ENCODE measurements at regions not wholly inside any gene's neighbourhood (a gene's known extent, or its start where the extent isn't known, plus 50 kb on each side); places are given as distances from the start of the nearest gene placed in this dataset.

- Histone ChIP-seq H3K9me3 (ENCODE audit: control insufficient read depth in 1 of 2, insufficient read depth in 1 of 2, low read length in 2 of 2) (peaks cover 0 to 8% of the 10 kb centered on the region in 2 experiments), H3K4me1 (ENCODE audit: insufficient read depth, low read length) (no peaks in the 10 kb centered on the region), H3K36me3 (ENCODE audit: insufficient read depth, low read length) (no peaks in the 10 kb centered on the region), H3K4me3 (ENCODE audit: low read length) (no peak overlapping the region), H3K27me3 (ENCODE audit: control insufficient read depth in 1 of 2, insufficient read depth in 2 of 2, low read length in 2 of 2) (no peaks in the 10 kb centered on the region), H3K27ac (ENCODE audit: low read depth in 1 of 2, low read length in 2 of 2) (no peak overlapping the region)
- DNase-seq (no peak), ATAC-seq (ENCODE audit: poor library complexity) (no peak)
- Mint-ChIP-seq H3K27ac (no peak overlapping the region), H3K27me3 (no peaks in the 10 kb centered on the region), H3K36me3 (ENCODE audit: low read depth) (no peaks in the 10 kb centered on the region), H3K4me3 (no peak overlapping the region), H3K4me1 (ENCODE audit: low read depth) (no peaks in the 10 kb centered on the region), H3K9me3 (no peaks in the 10 kb centered on the region)
- ChIA-PET CTCF (no interaction called here), POLR2A (no interaction called here)
- TF ChIP-seq CTCF (IDR thresholded peaks at IDR 0.05): no peak
- intact Hi-C loops (cut with DNase I, micrococcal nuclease): no loop called here
Observed at GRCh38 chr14:86902176-86902950, 1090.6 kb downstream of the GALC start.

GRCh38 chr14:86897704-86898513 is 1095.1 kb downstream of the GALC start:
- no peak overlapping the region for H3K4me3 ChIP-seq (ENCODE audit: low read length)
- no peaks in the 10 kb centered on the region for H3K27me3 ChIP-seq (ENCODE audit: control insufficient read depth in 1 of 2, insufficient read depth in 2 of 2, low read length in 2 of 2)
- Mint-ChIP-seq H3K27me3 (no peaks in the 10 kb centered on the region), H3K4me3 (no peak overlapping the region), H3K9me3 (no peaks in the 10 kb centered on the region), H3K4me1 (ENCODE audit: low read depth) (no peaks in the 10 kb centered on the region), H3K36me3 (ENCODE audit: low read depth) (no peaks in the 10 kb centered on the region), H3K27ac (no peak overlapping the region)
- ATAC-seq (ENCODE audit: poor library complexity) (no peak), DNase-seq (no peak)
- ChIA-PET CTCF (no interaction called here), POLR2A (no interaction called here)
- H3K36me3 ChIP-seq (ENCODE audit: insufficient read depth, low read length): no peaks in the 10 kb centered on the region
- H3K27ac ChIP-seq (ENCODE audit: low read depth in 1 of 2, low read length in 2 of 2): no peak overlapping the region
- TF ChIP-seq CTCF (IDR thresholded peaks at IDR 0.05): no peak
- no peaks in the 10 kb centered on the region for H3K9me3 ChIP-seq (ENCODE audit: control insufficient read depth in 1 of 2, insufficient read depth in 1 of 2, low read length in 2 of 2)
- H3K4me1 ChIP-seq (ENCODE audit: insufficient read depth, low read length): no peaks in the 10 kb centered on the region
- intact Hi-C loops (cut with DNase I, micrococcal nuclease): no loop called here

- DNase-seq (no peak), ATAC-seq (ENCODE audit: poor library complexity) (no peak)
- intact Hi-C loops (cut with DNase I, micrococcal nuclease): no loop called here
- H3K9me3 ChIP-seq (ENCODE audit: control insufficient read depth in 1 of 2, insufficient read depth in 1 of 2, low read length in 2 of 2): no peaks in the 10 kb centered on the region
- no peaks in the 10 kb centered on the region for H3K4me1 ChIP-seq (ENCODE audit: insufficient read depth, low read length)
- H3K4me1 Mint-ChIP-seq (ENCODE audit: low read depth): no peaks in the 10 kb centered on the region
- ChIA-PET POLR2A (no interaction called here), CTCF (no interaction called here)
- H3K27me3 Mint-ChIP-seq: no peaks in the 10 kb centered on the region
- H3K27ac Mint-ChIP-seq: no peak overlapping the region
- H3K27ac ChIP-seq (ENCODE audit: low read depth in 1 of 2, low read length in 2 of 2): no peak overlapping the region
- no peaks in the 10 kb centered on the region for H3K36me3 ChIP-seq (ENCODE audit: insufficient read depth, low read length)
- H3K4me3 ChIP-seq (ENCODE audit: low read length): no peak overlapping the region
- H3K4me3 Mint-ChIP-seq: no peak overlapping the region
- H3K36me3 Mint-ChIP-seq (ENCODE audit: low read depth): no peaks in the 10 kb centered on the region
- no peak for TF ChIP-seq CTCF (IDR thresholded peaks at IDR 0.05)
- H3K9me3 Mint-ChIP-seq: no peaks in the 10 kb centered on the region
- H3K27me3 ChIP-seq (ENCODE audit: control insufficient read depth in 1 of 2, insufficient read depth in 2 of 2, low read length in 2 of 2): no peaks in the 10 kb centered on the region
Observed at GRCh38 chr14:86897224-86897623, 1095.8 kb downstream of the GALC start.
